SU-DHL-6 (cell line): ENCODE measurements at regions not wholly inside any gene's neighbourhood (a gene's known extent, or its start where the extent isn't known, plus 50 kb on each side); places are given as distances from the start of the nearest gene placed in this dataset.

ENCODE experiments used
- H2AFZ ChIP-seq: fragments of 200-600 bp; sonication (generic); 2 replicates; pipeline ENCODE4 v1.6.1; 2014; ENCODE audit warnings: low read depth, mild to moderate bottlenecking, moderate library complexity, mixed read lengths, antibody characterized with exemption, low read length; ENCODE audit not compliant: severe bottlenecking
- H3F3A ChIP-seq: fragments of 200-600 bp; shearing (Covaris generic); 2 replicates; pipeline ENCODE4 v1.6.0; 2016; ENCODE audit warnings: antibody characterized with exemption, mild to moderate bottlenecking; ENCODE audit not compliant: insufficient read depth
- H3K27ac ChIP-seq: fragments of 200-600 bp; sonication (generic); 2 replicates; pipeline ENCODE4 v1.5.1; 2016; ENCODE audit warnings: low read depth, mild to moderate bottlenecking, low read length, moderate library complexity, mixed read lengths
- H3K27me3 ChIP-seq: fragments of 200-600 bp; sonication (generic), shearing (Covaris generic); 2 replicates; pipeline ENCODE4 v1.6.0; 2014; ENCODE audit warnings: mild to moderate bottlenecking, low read length
- H3K36me3 ChIP-seq: fragments of 200-600 bp; sonication (generic); 2 replicates; pipeline ENCODE4 v1.6.1; 2014; ENCODE audit warnings: mild to moderate bottlenecking, low read length, mixed read lengths
- H3K4me2 ChIP-seq: fragments of 300-600, 200-600 bp; shearing (Covaris generic), sonication (generic); 2 replicates; pipeline ENCODE4 v1.6.0; 2014; ENCODE audit warnings: low read length, low read depth, mild to moderate bottlenecking; ENCODE audit not compliant: poor library complexity, severe bottlenecking
- H3K4me3 ChIP-seq: fragments of 200-600 bp; sonication (generic); 2 replicates; pipeline ENCODE4 v1.5.1; 2014; ENCODE audit warnings: antibody characterized with exemption, low read length, mild to moderate bottlenecking, mixed read lengths; ENCODE audit not compliant: insufficient read depth, poor library complexity, severe bottlenecking
- H3K79me2 ChIP-seq: fragments of 200-600 bp; sonication (generic); 2 replicates; pipeline ENCODE4 v1.6.1; 2014; ENCODE audit warnings: mild to moderate bottlenecking, low read length, moderate library complexity; ENCODE audit not compliant: insufficient read depth
- H3K9ac ChIP-seq: fragments of 200-600 bp; sonication (generic); 2 replicates; pipeline ENCODE4 v1.7.0; 2014; ENCODE audit warnings: mild to moderate bottlenecking, low read length
- H3K9me2 ChIP-seq: fragments of 200-600 bp; sonication (generic); replicated peaks from 2 replicates; pipeline ENCODE4 v1.6.1; 2014; ENCODE audit warnings: low read length; ENCODE audit not compliant: insufficient read depth
- H3K9me3 ChIP-seq: fragments of 200-600 bp; sonication (generic); 2 replicates; pipeline ENCODE4 v1.6.1; 2014; ENCODE audit warnings: low read length, mixed read lengths; ENCODE audit not compliant: insufficient read depth
- H4K20me1 ChIP-seq: fragments of 200-600 bp; sonication (generic); 2 replicates; pipeline ENCODE4 v1.6.1; 2014; ENCODE audit warnings: low read depth, mild to moderate bottlenecking, antibody characterized with exemption, low read length, moderate library complexity, mixed read lengths
- EZH2phosphoT487 ChIP-seq: fragments of 200-600 bp; sonication (generic), shearing (Covaris generic); conservative IDR thresholded peaks from 2 replicates; pipeline ENCODE4 v1.6.1; 2018; ENCODE audit warnings: mild to moderate bottlenecking, antibody characterized with exemption, low read length, moderate library complexity, mixed read lengths
- TF ChIP-seq, protein P1 (sequence below): fragments of 200-600 bp; sonication (generic); IDR thresholded peaks from one replicate; pipeline ENCODE4 v1.5.1; 2017; ENCODE audit warnings: antibody characterized with exemption, mild to moderate bottlenecking, low read length, moderate library complexity; ENCODE audit not compliant: insufficient read depth, poor library complexity, severe bottlenecking

DNA sequence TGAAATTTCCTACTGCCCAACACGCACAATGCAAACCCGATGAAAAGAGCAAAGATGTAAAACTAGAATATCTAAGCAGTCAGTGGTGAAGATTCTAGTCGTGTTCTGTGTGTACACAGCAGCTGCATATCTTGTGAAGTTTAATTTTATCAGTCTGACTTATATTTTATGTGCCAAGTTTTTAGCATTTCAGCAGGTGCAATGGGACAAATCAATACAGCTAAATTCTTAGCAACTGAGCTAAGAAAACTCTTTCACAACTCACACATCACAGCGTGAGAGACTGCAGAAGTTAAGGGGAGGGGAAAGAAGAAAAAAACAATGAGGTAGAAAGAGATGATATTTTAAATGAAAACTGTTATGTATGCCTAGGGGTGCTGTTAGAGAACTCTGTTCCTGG is 164.9 kb upstream of the NEBL start:
- no peak for TF ChIP-seq EZH2phosphoT487
- H3K79me2 ChIP-seq = no peaks in the 10 kb centered on the region
- no peaks in the 10 kb centered on the region for H4K20me1 ChIP-seq
- peaks cover 14% of the 10 kb centered on the region for H3K9me3 ChIP-seq
- H3F3A ChIP-seq = no peaks in the 10 kb centered on the region
- no peaks in the 10 kb centered on the region for H3K36me3 ChIP-seq
- no peak overlapping the region for H3K27ac ChIP-seq
- H3K4me2 ChIP-seq = no peak overlapping the region
- no peaks in the 10 kb centered on the region for H3K9me2 ChIP-seq
- H3K4me3 ChIP-seq = no peak overlapping the region
- no peak overlapping the region for H3K9ac ChIP-seq
- no peak overlapping the region for H2AFZ ChIP-seq
- H3K27me3 ChIP-seq = no peaks in the 10 kb centered on the region

DNA sequence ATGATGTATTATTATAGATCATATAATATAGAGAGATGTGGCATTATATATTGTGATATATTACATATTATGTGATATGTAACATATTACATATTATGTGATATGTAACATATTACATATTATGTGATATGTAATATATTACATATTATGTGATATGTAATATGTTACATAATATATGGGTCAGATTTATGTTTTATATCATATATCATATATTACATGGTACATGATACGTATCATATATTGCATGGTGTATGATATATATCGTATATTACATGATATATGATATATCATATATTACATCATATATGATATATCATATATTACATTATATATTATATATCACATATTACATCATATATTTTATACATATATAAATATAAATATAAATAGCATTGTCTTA is 164.1 kb upstream of the NEBL start:
- no peaks in the 10 kb centered on the region for H3K9me2 ChIP-seq
- no peaks in the 10 kb centered on the region for H3F3A ChIP-seq
- H2AFZ ChIP-seq = no peak overlapping the region
- no peaks in the 10 kb centered on the region for H4K20me1 ChIP-seq
- H3K27ac ChIP-seq = no peak overlapping the region
- peaks cover 14% of the 10 kb centered on the region for H3K9me3 ChIP-seq
- H3K36me3 ChIP-seq = no peaks in the 10 kb centered on the region
- no peaks in the 10 kb centered on the region for H3K79me2 ChIP-seq
- TF ChIP-seq, protein P1, sequence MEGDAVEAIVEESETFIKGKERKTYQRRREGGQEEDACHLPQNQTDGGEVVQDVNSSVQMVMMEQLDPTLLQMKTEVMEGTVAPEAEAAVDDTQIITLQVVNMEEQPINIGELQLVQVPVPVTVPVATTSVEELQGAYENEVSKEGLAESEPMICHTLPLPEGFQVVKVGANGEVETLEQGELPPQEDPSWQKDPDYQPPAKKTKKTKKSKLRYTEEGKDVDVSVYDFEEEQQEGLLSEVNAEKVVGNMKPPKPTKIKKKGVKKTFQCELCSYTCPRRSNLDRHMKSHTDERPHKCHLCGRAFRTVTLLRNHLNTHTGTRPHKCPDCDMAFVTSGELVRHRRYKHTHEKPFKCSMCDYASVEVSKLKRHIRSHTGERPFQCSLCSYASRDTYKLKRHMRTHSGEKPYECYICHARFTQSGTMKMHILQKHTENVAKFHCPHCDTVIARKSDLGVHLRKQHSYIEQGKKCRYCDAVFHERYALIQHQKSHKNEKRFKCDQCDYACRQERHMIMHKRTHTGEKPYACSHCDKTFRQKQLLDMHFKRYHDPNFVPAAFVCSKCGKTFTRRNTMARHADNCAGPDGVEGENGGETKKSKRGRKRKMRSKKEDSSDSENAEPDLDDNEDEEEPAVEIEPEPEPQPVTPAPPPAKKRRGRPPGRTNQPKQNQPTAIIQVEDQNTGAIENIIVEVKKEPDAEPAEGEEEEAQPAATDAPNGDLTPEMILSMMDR = no peak
- no peak for TF ChIP-seq EZH2phosphoT487
- H3K4me2 ChIP-seq = no peak overlapping the region
- H3K4me3 ChIP-seq = no peak overlapping the region
- no peaks in the 10 kb centered on the region for H3K27me3 ChIP-seq
- no peak overlapping the region for H3K9ac ChIP-seq

DNA sequence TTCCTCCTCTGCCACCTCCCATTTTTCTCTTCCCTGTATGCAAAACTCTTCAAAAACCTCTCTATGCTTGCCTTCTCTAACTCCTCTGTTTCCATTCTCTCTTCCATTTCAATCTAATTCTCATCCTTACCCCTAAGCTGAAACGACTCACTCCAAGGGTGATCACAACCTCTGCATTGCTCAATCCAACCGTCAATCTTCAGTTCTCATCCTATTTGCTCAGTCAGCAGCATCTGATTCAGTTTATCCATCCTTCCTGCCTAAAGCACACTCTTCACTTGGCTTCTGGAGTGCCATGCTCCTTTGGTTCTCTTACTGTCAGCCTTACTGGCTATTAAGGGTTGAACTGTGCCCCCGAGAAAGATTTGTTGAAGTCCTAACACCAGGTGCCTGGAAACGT is 163.5 kb upstream of the NEBL start:
- no peaks in the 10 kb centered on the region for H3K79me2 ChIP-seq
- H3K27me3 ChIP-seq = no peaks in the 10 kb centered on the region
- H2AFZ ChIP-seq = no peak overlapping the region
- H4K20me1 ChIP-seq = no peaks in the 10 kb centered on the region
- no peaks in the 10 kb centered on the region for H3K36me3 ChIP-seq
- peaks cover 14% of the 10 kb centered on the region for H3K9me3 ChIP-seq
- H3F3A ChIP-seq = no peaks in the 10 kb centered on the region
- H3K4me2 ChIP-seq = no peak overlapping the region
- no peaks in the 10 kb centered on the region for H3K9me2 ChIP-seq
- H3K9ac ChIP-seq = no peak overlapping the region
- H3K4me3 ChIP-seq = no peak overlapping the region
- H3K27ac ChIP-seq = no peak overlapping the region
- TF ChIP-seq, protein P1 = no peak
- no peak for TF ChIP-seq EZH2phosphoT487

DNA sequence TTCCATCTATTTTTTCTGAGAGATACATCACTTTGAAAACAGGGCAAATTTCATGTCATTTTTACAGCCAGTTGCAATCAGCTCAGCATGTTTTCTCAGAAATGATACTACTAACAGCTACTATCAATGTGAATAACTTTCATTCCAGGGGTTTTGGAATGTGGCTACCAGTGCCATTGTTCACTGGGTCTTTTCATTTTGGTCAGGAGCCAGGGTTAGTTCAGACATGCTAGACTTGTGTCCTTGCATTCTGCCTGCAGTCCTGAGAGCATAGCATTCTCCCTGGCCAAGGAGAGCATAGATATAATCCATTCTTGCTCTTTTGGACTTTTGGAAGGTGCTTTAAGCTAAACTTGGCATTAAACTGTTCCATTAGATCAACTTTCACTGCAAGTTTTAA is 160.9 kb upstream of the NEBL start:
- no peaks in the 10 kb centered on the region for H3K79me2 ChIP-seq
- no peaks in the 10 kb centered on the region for H3K36me3 ChIP-seq
- H3K4me2 ChIP-seq = no peak overlapping the region
- H4K20me1 ChIP-seq = no peaks in the 10 kb centered on the region
- peaks cover 14% of the 10 kb centered on the region for H3K9me3 ChIP-seq
- H3K9ac ChIP-seq = no peak overlapping the region
- no peaks in the 10 kb centered on the region for H3K27me3 ChIP-seq
- no peak overlapping the region for H3K27ac ChIP-seq
- H3K9me2 ChIP-seq = no peaks in the 10 kb centered on the region
- no peak overlapping the region for H2AFZ ChIP-seq
- TF ChIP-seq, protein P1 = no peak
- no peak for TF ChIP-seq EZH2phosphoT487
- no peak overlapping the region for H3K4me3 ChIP-seq
- no peaks in the 10 kb centered on the region for H3F3A ChIP-seq
